Neural progenitor cell (in vitro differentiated cells): ENCODE measurements at regions not wholly inside any gene's neighbourhood (a gene's known extent, or its start where the extent isn't known, plus 50 kb on each side); places are given as distances from the start of the nearest gene placed in this dataset.

ENCODE experiments used
- DNase-seq: peaks from one replicate; pipeline ENCODE4 v3.0.0-alpha.2; 2016; ENCODE audit warnings: low spot score
- H2AFZ ChIP-seq: fragments of 200-600 bp; sonication (generic); replicated peaks from 2 replicates; pipeline ENCODE4 v1.6.1; 2016; ENCODE audit warnings: antibody characterized with exemption
- H3F3A ChIP-seq: fragments of 200-600 bp; sonication (generic); 2 replicates; pipeline ENCODE4 v1.6.1; 2016; ENCODE audit warnings: antibody characterized with exemption, low read depth
- H3K27ac ChIP-seq: fragments of 200-600 bp; sonication (generic); 2 replicates; pipeline ENCODE4 v1.5.1; 2016; ENCODE audit warnings: mild to moderate bottlenecking
- H3K27me3 ChIP-seq: fragments of 200-600 bp; sonication (generic); 2 replicates; pipeline ENCODE4 v1.6.1; 2016; ENCODE audit warnings: mild to moderate bottlenecking, moderate library complexity
- H3K36me3 ChIP-seq: fragments of 200-600 bp; sonication (generic); 2 replicates; pipeline ENCODE4 v1.5.1; 2016
- H3K4me1 ChIP-seq: fragments of 200-600 bp; sonication (generic); 2 replicates; pipeline ENCODE4 v1.6.1; 2016; ENCODE audit warnings: mixed run types
- H3K4me2 ChIP-seq: fragments of 200-600 bp; sonication (generic); 2 replicates; pipeline ENCODE4 v1.6.1; 2016
- H3K4me3 ChIP-seq: fragments of 200-600 bp; sonication (generic); 2 replicates; pipeline ENCODE4 v1.5.1; 2016
- H3K79me2 ChIP-seq: fragments of 200-600 bp; sonication (generic); 2 replicates; pipeline ENCODE4 v1.6.1; 2016; ENCODE audit warnings: low read depth
- H3K9ac ChIP-seq: fragments of 200-600 bp; sonication (generic); 2 replicates; pipeline ENCODE4 v1.6.1; 2016
- H3K9me3 ChIP-seq: fragments of 200-600 bp; sonication (generic); 2 replicates; pipeline ENCODE4 v1.5.1; 2016; ENCODE audit warnings: low read depth
- H4K20me1 ChIP-seq: fragments of 200-600 bp; sonication (generic); 2 replicates; pipeline ENCODE4 v1.6.1; 2016; ENCODE audit warnings: low read depth
- H3K27ac Mint-ChIP-seq: 3 replicates; pipeline ENCODE4 v1.8.0; 2021; ENCODE audit warnings: mixed read lengths
- H3K27me3 Mint-ChIP-seq: 2 replicates; pipeline ENCODE4 v1.8.0; 2022; ENCODE audit warnings: low read depth, mild to moderate bottlenecking, inconsistent platforms, moderate library complexity, mixed read lengths; ENCODE audit not compliant: insufficient read depth
- H3K36me3 Mint-ChIP-seq: 3 replicates; pipeline ENCODE4 v1.8.0; 2021; ENCODE audit warnings: mixed read lengths
- H3K4me1 Mint-ChIP-seq: 3 replicates; pipeline ENCODE4 v1.8.0; 2021; ENCODE audit warnings: mixed read lengths
- H3K4me3 Mint-ChIP-seq: 3 replicates; pipeline ENCODE4 v1.8.0; 2021; ENCODE audit warnings: mild to moderate bottlenecking, moderate library complexity, mixed read lengths
- H3K9me3 Mint-ChIP-seq: 3 replicates; pipeline ENCODE4 v1.8.0; 2020; ENCODE audit warnings: mixed read lengths
- EZH2 ChIP-seq: fragments of 200-600 bp; sonication (generic); IDR thresholded peaks from 2 replicates; pipeline ENCODE4 v1.6.1; 2017; ENCODE audit warnings: antibody characterized with exemption, mild to moderate bottlenecking, moderate library complexity
- EZH2phosphoT487 ChIP-seq: fragments of 200-600 bp; sonication (generic); IDR thresholded peaks from 2 replicates; pipeline ENCODE4 v1.6.1; 2017; ENCODE audit warnings: antibody characterized with exemption
- TF ChIP-seq, protein P1 (sequence below): fragments of 200-600 bp; sonication (generic); IDR thresholded peaks from 2 replicates; pipeline ENCODE4 v1.5.1; 2017; ENCODE audit warnings: antibody characterized with exemption, mild to moderate bottlenecking

DNA sequence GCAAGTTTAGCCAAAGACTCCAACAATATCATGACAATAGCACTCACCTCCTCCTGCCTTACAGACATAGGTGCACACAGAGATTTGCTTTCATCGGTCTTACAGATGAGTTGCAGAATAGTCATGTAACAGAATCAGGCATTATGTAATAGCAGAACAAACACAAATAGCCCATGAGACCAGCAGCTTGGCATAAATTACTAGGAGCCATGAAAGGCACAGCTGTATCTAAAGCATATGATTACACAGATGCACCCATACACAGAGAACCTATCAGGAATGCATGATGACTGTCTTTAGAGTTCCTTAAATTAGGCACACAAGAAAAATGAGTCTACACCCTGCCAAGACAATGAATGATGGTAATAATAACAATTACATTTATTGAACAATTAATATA, 342.0 kb upstream of the XYLT1 start:
- peaks cover 4% of the 10 kb centered on the region for H3K9me3 ChIP-seq
- no peaks in the 10 kb centered on the region for H3K36me3 ChIP-seq
- no peak overlapping the region for H3K4me3 Mint-ChIP-seq
- H3K27me3 Mint-ChIP-seq = peaks cover 7% of the 10 kb centered on the region
- H3K4me1 ChIP-seq = no peaks in the 10 kb centered on the region
- H3K79me2 ChIP-seq = no peaks in the 10 kb centered on the region
- H4K20me1 ChIP-seq = no peaks in the 10 kb centered on the region
- H3K4me2 ChIP-seq = no peak overlapping the region
- no peaks in the 10 kb centered on the region for H3K36me3 Mint-ChIP-seq
- H3K27ac Mint-ChIP-seq = no peak overlapping the region
- H3F3A ChIP-seq = no peaks in the 10 kb centered on the region
- TF ChIP-seq EZH2phosphoT487 = no peak
- no peak for TF ChIP-seq EZH2
- TF ChIP-seq, protein P1, sequence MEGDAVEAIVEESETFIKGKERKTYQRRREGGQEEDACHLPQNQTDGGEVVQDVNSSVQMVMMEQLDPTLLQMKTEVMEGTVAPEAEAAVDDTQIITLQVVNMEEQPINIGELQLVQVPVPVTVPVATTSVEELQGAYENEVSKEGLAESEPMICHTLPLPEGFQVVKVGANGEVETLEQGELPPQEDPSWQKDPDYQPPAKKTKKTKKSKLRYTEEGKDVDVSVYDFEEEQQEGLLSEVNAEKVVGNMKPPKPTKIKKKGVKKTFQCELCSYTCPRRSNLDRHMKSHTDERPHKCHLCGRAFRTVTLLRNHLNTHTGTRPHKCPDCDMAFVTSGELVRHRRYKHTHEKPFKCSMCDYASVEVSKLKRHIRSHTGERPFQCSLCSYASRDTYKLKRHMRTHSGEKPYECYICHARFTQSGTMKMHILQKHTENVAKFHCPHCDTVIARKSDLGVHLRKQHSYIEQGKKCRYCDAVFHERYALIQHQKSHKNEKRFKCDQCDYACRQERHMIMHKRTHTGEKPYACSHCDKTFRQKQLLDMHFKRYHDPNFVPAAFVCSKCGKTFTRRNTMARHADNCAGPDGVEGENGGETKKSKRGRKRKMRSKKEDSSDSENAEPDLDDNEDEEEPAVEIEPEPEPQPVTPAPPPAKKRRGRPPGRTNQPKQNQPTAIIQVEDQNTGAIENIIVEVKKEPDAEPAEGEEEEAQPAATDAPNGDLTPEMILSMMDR = no peak
- no peak for DNase-seq
- no peaks in the 10 kb centered on the region for H3K27me3 ChIP-seq
- H2AFZ ChIP-seq = no peak overlapping the region
- no peak overlapping the region for H3K9ac ChIP-seq
- H3K27ac ChIP-seq = no peak overlapping the region
- H3K4me1 Mint-ChIP-seq = peaks cover 2% of the 10 kb centered on the region
- H3K9me3 Mint-ChIP-seq = peaks cover 19% of the 10 kb centered on the region
- no peak overlapping the region for H3K4me3 ChIP-seq

GRCh38 chr16:17804857-17805256, 334.1 kb upstream of the XYLT1 start:
- peaks cover 11% of the 10 kb centered on the region for H3K4me1 Mint-ChIP-seq
- H3K9me3 Mint-ChIP-seq = no peaks in the 10 kb centered on the region
- no peaks in the 10 kb centered on the region for H3K79me2 ChIP-seq
- no peak overlapping the region for H3K4me3 Mint-ChIP-seq
- H3K9ac ChIP-seq = no peak overlapping the region
- H3K36me3 Mint-ChIP-seq = no peaks in the 10 kb centered on the region
- H4K20me1 ChIP-seq = no peaks in the 10 kb centered on the region
- H3K27ac ChIP-seq = no peak overlapping the region
- H3K27ac Mint-ChIP-seq = no peak overlapping the region
- H3K27me3 ChIP-seq = no peaks in the 10 kb centered on the region
- no peak overlapping the region for H3K4me2 ChIP-seq
- no peaks in the 10 kb centered on the region for H3F3A ChIP-seq
- no peak overlapping the region for H3K4me3 ChIP-seq
- no peaks in the 10 kb centered on the region for H3K9me3 ChIP-seq
- H3K27me3 Mint-ChIP-seq = no peaks in the 10 kb centered on the region
- no peaks in the 10 kb centered on the region for H3K36me3 ChIP-seq
- TF ChIP-seq EZH2phosphoT487 (no peak), EZH2 (no peak)
- TF ChIP-seq, protein P1 = no peak
- no peaks in the 10 kb centered on the region for H3K4me1 ChIP-seq
- H2AFZ ChIP-seq = no peak overlapping the region
- no peak for DNase-seq

DNA sequence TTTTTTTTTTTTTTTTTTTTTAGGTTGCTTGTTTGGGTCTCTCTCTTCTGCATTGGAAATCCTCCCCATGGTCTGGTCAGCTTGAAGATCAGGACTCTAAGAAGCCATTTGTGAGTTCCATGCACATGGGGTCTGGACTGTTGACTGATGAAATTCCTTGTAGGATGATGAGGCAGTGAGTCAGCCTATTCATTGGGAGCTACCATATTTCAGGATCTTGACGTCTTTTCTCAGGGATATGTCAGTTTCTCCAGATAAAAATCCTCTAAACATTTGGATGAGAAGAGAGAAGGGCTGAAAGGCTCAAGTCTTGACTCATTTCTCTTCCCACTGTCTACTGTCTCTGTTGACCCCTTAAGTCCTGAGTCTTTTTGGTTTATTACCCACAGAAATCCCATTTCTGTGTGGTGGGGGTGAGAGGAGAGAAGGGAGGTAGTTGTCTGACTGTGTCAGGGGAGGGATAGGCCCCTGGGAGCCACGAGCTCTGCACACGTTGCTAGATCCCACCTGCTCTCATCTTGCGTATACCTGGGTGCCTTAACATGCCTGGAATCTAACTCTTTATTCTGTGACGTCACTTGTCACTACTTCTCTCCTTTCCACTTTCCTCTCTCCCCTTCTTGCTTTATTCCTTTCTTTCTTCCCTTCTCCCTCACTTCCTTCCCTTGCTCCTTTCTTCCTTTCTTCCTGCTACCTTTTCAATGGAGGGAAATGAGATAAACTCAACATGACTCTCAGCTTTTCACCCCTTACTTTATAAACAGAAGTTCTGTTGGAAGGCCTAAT, 333.1 kb upstream of the XYLT1 start:
- Histone ChIP-seq H3F3A (no peaks in the 10 kb centered on the region), H3K27ac (no peak overlapping the region), H3K79me2 (no peaks in the 10 kb centered on the region), H2AFZ (no peak overlapping the region), H3K4me2 (no peak overlapping the region), H3K36me3 (no peaks in the 10 kb centered on the region), H3K9me3 (no peaks in the 10 kb centered on the region), H3K4me3 (no peak overlapping the region), H3K4me1 (no peaks in the 10 kb centered on the region), H4K20me1 (no peaks in the 10 kb centered on the region), H3K9ac (no peak overlapping the region), H3K27me3 (no peaks in the 10 kb centered on the region)
- Mint-ChIP-seq H3K4me1 (peaks cover 11% of the 10 kb centered on the region), H3K27me3 (peaks cover 3% of the 10 kb centered on the region), H3K9me3 (no peaks in the 10 kb centered on the region), H3K27ac (no peak overlapping the region), H3K4me3 (no peak overlapping the region), H3K36me3 (no peaks in the 10 kb centered on the region)
- no peak for DNase-seq
- TF ChIP-seq, protein P1 = no peak
- TF ChIP-seq EZH2phosphoT487 = no peak
- no peak for TF ChIP-seq EZH2
